ENCODE measurements at regions not wholly inside any gene's neighbourhood (a gene's known extent, or its start where the extent isn't known, plus 50 kb on each side); places are given as distances from the start of the nearest gene placed in this dataset.

GRCh38 chr1:191901651-191902050 lies 256.6 kb upstream of the RGS18 start:
- intact Hi-C loops (cut with DNase I, micrococcal nuclease) = no loop called here
- H3K36me3 ChIP-seq (ENCODE audit: low read depth) = no peaks in the 10 kb centered on the region
- DNase-seq (no peak), ATAC-seq (no peak)
- no peaks in the 10 kb centered on the region for H3K9me3 ChIP-seq
- no peaks in the 10 kb centered on the region for H3K4me1 ChIP-seq (ENCODE audit: low read depth)
- TF ChIP-seq CTCF (IDR thresholded peaks at IDR 0.05) = no peak
- H3K4me3 ChIP-seq = no peak overlapping the region

GRCh38 chr1:191904991-191905390 lies 253.3 kb upstream of the RGS18 start:
- ATAC-seq (no peak), DNase-seq (no peak)
- no peak for TF ChIP-seq CTCF (IDR thresholded peaks at IDR 0.05)
- no peak overlapping the region for H3K4me3 ChIP-seq
- no peaks in the 10 kb centered on the region for H3K9me3 ChIP-seq
- no peaks in the 10 kb centered on the region for H3K4me1 ChIP-seq (ENCODE audit: low read depth)
- intact Hi-C loops (cut with DNase I, micrococcal nuclease) = no loop called here
- H3K36me3 ChIP-seq (ENCODE audit: low read depth) = no peaks in the 10 kb centered on the region

GRCh38 chr1:191905781-191906180 lies 252.5 kb upstream of the RGS18 start:
- no peak for ATAC-seq
- no peak for TF ChIP-seq CTCF (IDR thresholded peaks at IDR 0.05)
- H3K4me1 ChIP-seq (ENCODE audit: low read depth) = no peaks in the 10 kb centered on the region
- H3K36me3 ChIP-seq (ENCODE audit: low read depth) = no peaks in the 10 kb centered on the region
- no peaks in the 10 kb centered on the region for H3K9me3 ChIP-seq
- DNase-seq = no peak
- intact Hi-C loops (cut with DNase I, micrococcal nuclease) = no loop called here
- no peak overlapping the region for H3K4me3 ChIP-seq

GRCh38 chr1:191907121-191907520 lies 251.1 kb upstream of the RGS18 start:
- no peak for TF ChIP-seq CTCF (IDR thresholded peaks at IDR 0.05)
- H3K4me1 ChIP-seq (ENCODE audit: low read depth) = no peaks in the 10 kb centered on the region
- DNase-seq (no peak), ATAC-seq (no peak)
- no peak overlapping the region for H3K4me3 ChIP-seq
- no peaks in the 10 kb centered on the region for H3K36me3 ChIP-seq (ENCODE audit: low read depth)
- H3K9me3 ChIP-seq = no peaks in the 10 kb centered on the region
- intact Hi-C loops (cut with DNase I, micrococcal nuclease) = no loop called here

- intact Hi-C loops (cut with DNase I, micrococcal nuclease) = no loop called here
- H3K9me3 ChIP-seq = no peaks in the 10 kb centered on the region
- no peak for TF ChIP-seq CTCF (IDR thresholded peaks at IDR 0.05)
- H3K4me3 ChIP-seq = no peak overlapping the region
- ATAC-seq = no peak
- H3K4me1 ChIP-seq (ENCODE audit: low read depth) = no peaks in the 10 kb centered on the region
- no peaks in the 10 kb centered on the region for H3K36me3 ChIP-seq (ENCODE audit: low read depth)
- no peak for DNase-seq
Measured at GRCh38 chr1:191910245-191910644, 248.0 kb upstream of the RGS18 start.

GRCh38 chr1:191912517-191912916 lies 245.7 kb upstream of the RGS18 start:
- Histone ChIP-seq H3K4me1 (ENCODE audit: low read depth) (no peaks in the 10 kb centered on the region), H3K36me3 (ENCODE audit: low read depth) (no peaks in the 10 kb centered on the region), H3K9me3 (no peaks in the 10 kb centered on the region), H3K4me3 (no peak overlapping the region)
- TF ChIP-seq CTCF (IDR thresholded peaks at IDR 0.05) = no peak
- intact Hi-C loops (cut with DNase I, micrococcal nuclease) = no loop called here
- DNase-seq (no peak), ATAC-seq (no peak)
